HepG2 (cell line): ENCODE measurements at regions not wholly inside any gene's neighbourhood (a gene's known extent, or its start where the extent isn't known, plus 50 kb on each side); places are given as distances from the start of the nearest gene placed in this dataset.

Experiments
- ATAC-seq: fragments of 200-7000 bp; cut with Tn5 transposase; 3 replicates; pipeline ENCODE4 v1.9.1; 2020; ENCODE audit warnings: mild to moderate bottlenecking, moderate library complexity
- BruUV-seq: library from RNA; stranded (reverse); fragments of 400-500 nt; replicated peaks from 2 replicates; lab custom pipeline; 2021; lab: Mats Ljungman, UMichigan
- CTCF ChIA-PET: fragments of 300-600 bp; formaldehyde crosslinking; extraction: SDS; loops from one replicate; lab custom pipeline; 2021; ENCODE audit warnings: low total read pairs, inconsistent platforms, low intra/inter-chr PET ratio; lab: Yijun Ruan, JAX
- POLR2A ChIA-PET: fragments of 350-600 bp; sonication (Branson Sonifier 250); formaldehyde crosslinking; loops from one replicate; lab custom pipeline; 2020; ENCODE audit warnings: antibody characterized with exemption, inconsistent platforms; lab: Yijun Ruan, JAX
- DNase-seq: peaks from one replicate; pipeline ENCODE4 v3.0.0-alpha.2; 2015; ENCODE audit warnings: low spot score
- FAIRE-seq: peaks from 3 replicates; lab custom pipeline; 2011; peaks lifted over from hg19 to GRCh38; lab: Jason Lieb, UNC
- H2AFZ ChIP-seq: one replicate; pipeline ENCODE4 v1.6.1; 2011; ENCODE audit warnings: low read length, inconsistent platforms
- H3K27ac ChIP-seq: fragments of 300-600 bp; 3 replicates; pipeline ENCODE4 v1.8.0; 2011; ENCODE audit warnings: mixed run types, mild to moderate bottlenecking, mixed read lengths, low read length, inconsistent platforms; ENCODE audit not compliant: insufficient read depth; ENCODE audit errors: extremely low read length
- H3K27me3 ChIP-seq, 2 experiments: fragments of 200-600 bp in 1 of 2; 2 replicates in 1 of 2; 3 replicates in 1 of 2; pipeline versions ENCODE4 v1.6.0 to v1.8.0; 2011; ENCODE audit warnings: low read length in 2 of 2, mild to moderate bottlenecking in 2 of 2, moderate library complexity in 2 of 2, inconsistent platforms in 1 of 2; ENCODE audit not compliant: insufficient read depth in 2 of 2, control insufficient read depth in 1 of 2
- H3K36me3 ChIP-seq, 2 experiments: fragments of 200-600 bp in 1 of 2; replicated peaks in 1 of 2; 2 replicates in 1 of 2; 3 replicates in 1 of 2; pipeline versions ENCODE4 v1.5.1 to v1.8.0; 2011; ENCODE audit warnings: low read length in 2 of 2, inconsistent platforms in 1 of 2; ENCODE audit not compliant: insufficient read depth in 2 of 2, control insufficient read depth in 1 of 2
- H3K4me1 ChIP-seq: 2 replicates; pipeline ENCODE4 v1.5.1; 2012; ENCODE audit warnings: low read length, inconsistent platforms; ENCODE audit not compliant: insufficient read depth
- H3K4me2 ChIP-seq: 2 replicates; pipeline ENCODE4 v1.6.0; 2011; ENCODE audit warnings: low read depth, low read length, inconsistent platforms
- H3K4me3 ChIP-seq, 3 experiments: fragments of 200-600 bp in 1 of 3; sonication (generic), shearing (Covaris generic) in 1 of 3; replicated peaks in 1 of 3; 2 replicates each; pipeline ENCODE4 v1.5.1; 2011 to 2016; ENCODE audit warnings: low read length in 3 of 3, inconsistent platforms in 2 of 3, low read depth in 2 of 3, mild to moderate bottlenecking in 2 of 3, control low read depth in 1 of 3, mixed read lengths in 1 of 3; ENCODE audit not compliant: insufficient read depth in 1 of 3
- H3K79me2 ChIP-seq: one replicate; pipeline ENCODE4 v1.6.1; 2011; ENCODE audit warnings: low read length, inconsistent platforms; ENCODE audit not compliant: insufficient read depth
- H3K9ac ChIP-seq: 2 replicates; pipeline ENCODE4 v1.6.0; 2011; ENCODE audit warnings: mild to moderate bottlenecking, low read depth, low read length, inconsistent platforms; ENCODE audit not compliant: insufficient read depth
- H3K9me3 ChIP-seq: 2 replicates; pipeline ENCODE4 v1.5.1; 2012; ENCODE audit warnings: mild to moderate bottlenecking, low read length
- H4K20me1 ChIP-seq: 2 replicates; pipeline ENCODE4 v1.6.0; 2011; ENCODE audit warnings: inconsistent platforms, mild to moderate bottlenecking, low read length, moderate library complexity; ENCODE audit not compliant: insufficient read depth
- ADNP ChIP-seq: sonication (generic); formaldehyde crosslinking; IDR thresholded peaks from 2 replicates; pipeline ENCODE4 v1.4.0; 2020; ENCODE audit warnings: missing genetic modification reagents
- ATAD3A ChIP-seq: sonication (generic); formaldehyde crosslinking; IDR thresholded peaks from 2 replicates; pipeline ENCODE4 v1.4.0; 2020; ENCODE audit warnings: missing genetic modification reagents
- ATF2 ChIP-seq: sonication (generic); formaldehyde crosslinking; IDR thresholded peaks from 2 replicates; pipeline ENCODE4 v1.4.0; 2020; ENCODE audit warnings: missing genetic modification reagents
- ATF3 ChIP-seq: sonication (generic); formaldehyde crosslinking; IDR thresholded peaks from 2 replicates; pipeline ENCODE4 v1.4.0; 2020; ENCODE audit warnings: missing genetic modification reagents
- ATF7-NPFF ChIP-seq: sonication (generic); formaldehyde crosslinking; IDR thresholded peaks from 2 replicates; pipeline ENCODE4 v1.8.1; 2023; ENCODE audit warnings: mild to moderate bottlenecking, low read depth, missing genetic modification reagents, moderate library complexity
- CEBPB ChIP-seq: IDR thresholded peaks from 2 replicates; pipeline ENCODE4 v1.6.1; 2011; ENCODE audit warnings: low read depth, low read length, improper control_type of control experiment, borderline replicate concordance
- E2F1 ChIP-seq: sonication (generic); formaldehyde crosslinking; IDR thresholded peaks from 2 replicates; pipeline ENCODE4 v1.5.0; 2020; ENCODE audit warnings: missing genetic modification reagents
- FOXK2 ChIP-seq: fragments of 450-650 bp; IDR thresholded peaks from 2 replicates; pipeline ENCODE4 v1.6.1; 2016
- IKZF1 ChIP-seq: fragments of 450-650 bp; IDR thresholded peaks from 2 replicates; pipeline ENCODE4 v1.7.1; 2016
- PAWR ChIP-seq: sonication (generic); formaldehyde crosslinking; IDR thresholded peaks from 2 replicates; pipeline ENCODE4 v1.4.0; 2020; ENCODE audit warnings: missing genetic modification reagents, mild to moderate bottlenecking, borderline replicate concordance
- PHB2 ChIP-seq: fragments of 450-650 bp; IDR thresholded peaks from 2 replicates; pipeline ENCODE4 v1.6.1; 2018; ENCODE audit not compliant: partially characterized antibody
- RBM39 ChIP-seq: fragments of 200-400 bp; formaldehyde crosslinking; IDR thresholded peaks from one replicate; pipeline ENCODE4 v1.6.1; 2018; ENCODE audit warnings: antibody characterized with exemption, mild to moderate bottlenecking, low read depth, low read length; ENCODE audit not compliant: poor library complexity, severe bottlenecking
- RELA ChIP-seq: sonication (generic); formaldehyde crosslinking; IDR thresholded peaks from 2 replicates; pipeline ENCODE4 v1.4.0; 2020; ENCODE audit warnings: missing genetic modification reagents
- REST ChIP-seq, 2 experiments: IDR thresholded peaks; 2 replicates each; pipeline ENCODE4 v1.6.1; 2011 to 2012; ENCODE audit warnings: low read length in 2 of 2, borderline replicate concordance in 1 of 2, low read depth in 1 of 2, mild to moderate bottlenecking in 1 of 2, moderate library complexity in 1 of 2
- TEAD2 ChIP-seq: sonication (generic); formaldehyde crosslinking; IDR thresholded peaks from 2 replicates; pipeline ENCODE4 v1.9.0; 2021; ENCODE audit warnings: missing genetic modification reagents
- ZNF503 ChIP-seq: sonication (generic); formaldehyde crosslinking; IDR thresholded peaks from 2 replicates; pipeline ENCODE4 v1.4.0; 2020; ENCODE audit warnings: missing genetic modification reagents
- ZSCAN30 ChIP-seq: sonication (generic); formaldehyde crosslinking; IDR thresholded peaks from 2 replicates; pipeline ENCODE4 v1.5.0; 2020; ENCODE audit warnings: mild to moderate bottlenecking, missing genetic modification reagents
- WGBS: methylation state at CpG from one replicate; pipeline ENCODE4 v1.1.6; 2017; ENCODE audit warnings: low lambda C conversion rate; 5-methylcytosine and 5-hydroxymethylcytosine counted together
- in situ Hi-C: cut with HindIII; loops from 2 replicates; pipeline ENCODE4 v1.10.0; 2017; ENCODE audit warnings: low pct_unique_long_range_greater_than_20kb; ENCODE audit not compliant: extremely low pct_ligation_motif_present
- intact Hi-C: fragments of 100-400 bp; cut with micrococcal nuclease; formaldehyde crosslinking; loops from one replicate; pipeline ENCODE4 v1.10.0; 2022; ENCODE audit not compliant: unreplicated experiment

- WGBS = 8% methylated on average over 5 of the region's 5 CpGs
- CTCF ChIA-PET = no interaction called here
Measured at GRCh38 chr18:61239051-61239450, 94.2 kb upstream of the CDH20 start.

More at GRCh38 chr18:61239051-61239450, 94.2 kb upstream of the CDH20 start:
- Histone ChIP-seq H3K4me1 (no peaks in the 10 kb centered on the region), H4K20me1 (no peaks in the 10 kb centered on the region), H3K79me2 (no peaks in the 10 kb centered on the region), H3K4me2 (no peak overlapping the region), H3K9me3 (peaks cover 13% of the 10 kb centered on the region; the same call in 1 of the 2 replicates), H3K27ac (no peak overlapping the region), H3K36me3 (no peaks in the 10 kb centered on the region), H3K27me3 (no peaks in the 10 kb centered on the region), H3K4me3 (no peak overlapping the region), H3K9ac (no peak overlapping the region), H2AFZ (no peak overlapping the region)
- POLR2A ChIA-PET = no interaction called here
- intact Hi-C loops = no loop called here
- in situ Hi-C loops = no loop called here
- ATAC-seq = no peak
- no peak for DNase-seq
- no TSS peak for BruUV-seq
- TF ChIP-seq RELA (CRISPR knock-in tag) (no peak), CEBPB (no peak), FOXK2 (no peak), REST (IDR thresholded peaks at IDR 0.05; ENCODE audit: borderline replicate concordance in 1 of 2, low read depth in 1 of 2, low read length in 2 of 2) (no peak), RBM39 (no peak), PAWR (CRISPR knock-in tag) (no peak), ATF3 (no peak), PHB2 (no peak), ATAD3A (CRISPR knock-in tag) (no peak), ZSCAN30 (CRISPR knock-in tag) (no peak), ZNF503 (CRISPR knock-in tag) (no peak), ATF7-NPFF (CRISPR knock-in tag) (no peak), TEAD2 (no peak), ATF2 (CRISPR knock-in tag) (no peak), IKZF1 (no peak), ADNP (CRISPR knock-in tag) (no peak), E2F1 (CRISPR knock-in tag) (no peak)
- no peak for FAIRE-seq
